Activated naive CD8-positive, alpha-beta T cell (primary cell): ENCODE measurements at regions not wholly inside any gene's neighbourhood (a gene's known extent, or its start where the extent isn't known, plus 50 kb on each side); places are given as distances from the start of the nearest gene placed in this dataset.

ENCODE experiments used
- H3K27ac Mint-ChIP-seq: one replicate; pipeline ENCODE4 v1.8.0; 2021; ENCODE audit warnings: mixed read lengths
- H3K27me3 Mint-ChIP-seq: one replicate; pipeline ENCODE4 v1.8.0; 2021; ENCODE audit warnings: mixed read lengths
- H3K36me3 Mint-ChIP-seq: one replicate; pipeline ENCODE4 v1.8.0; 2021; ENCODE audit warnings: mixed read lengths
- H3K4me1 Mint-ChIP-seq: one replicate; pipeline ENCODE4 v1.8.0; 2021; ENCODE audit warnings: low read depth, mixed read lengths
- H3K4me3 Mint-ChIP-seq: one replicate; pipeline ENCODE4 v1.8.0; 2021; ENCODE audit warnings: mild to moderate bottlenecking, mixed read lengths
- H3K9me3 Mint-ChIP-seq: one replicate; pipeline ENCODE4 v1.8.0; 2021; ENCODE audit warnings: low read depth, mixed read lengths

- Mint-ChIP-seq H3K4me3 (no peak overlapping the region), H3K27ac (no peak overlapping the region), H3K4me1 (no peaks in the 10 kb centered on the region), H3K27me3 (no peaks in the 10 kb centered on the region), H3K36me3 (no peaks in the 10 kb centered on the region), H3K9me3 (no peaks in the 10 kb centered on the region)
Measured at GRCh38 chr12:98423963-98424362, 91.4 kb upstream of the TMPO start.

GRCh38 chr12:98424726-98425401, 90.5 kb upstream of the TMPO start:
- no peaks in the 10 kb centered on the region for H3K4me1 Mint-ChIP-seq
- no peaks in the 10 kb centered on the region for H3K9me3 Mint-ChIP-seq
- H3K4me3 Mint-ChIP-seq = no peak overlapping the region
- H3K36me3 Mint-ChIP-seq = no peaks in the 10 kb centered on the region
- H3K27ac Mint-ChIP-seq = no peak overlapping the region
- H3K27me3 Mint-ChIP-seq = no peaks in the 10 kb centered on the region

GRCh38 chr12:98425859-98426258, 89.5 kb upstream of the TMPO start:
- H3K36me3 Mint-ChIP-seq = no peaks in the 10 kb centered on the region

GRCh38 chr12:98431089-98431488, 84.3 kb upstream of the TMPO start:
- no peak overlapping the region for H3K4me3 Mint-ChIP-seq
- H3K36me3 Mint-ChIP-seq = no peaks in the 10 kb centered on the region
- no peaks in the 10 kb centered on the region for H3K4me1 Mint-ChIP-seq
- peaks cover 12% of the 10 kb centered on the region for H3K9me3 Mint-ChIP-seq
- peaks cover 11% of the 10 kb centered on the region for H3K27me3 Mint-ChIP-seq
- no peak overlapping the region for H3K27ac Mint-ChIP-seq

More at GRCh38 chr12:98425859-98426258, 89.5 kb upstream of the TMPO start:
- H3K4me3 Mint-ChIP-seq = no peak overlapping the region
- H3K27me3 Mint-ChIP-seq = no peaks in the 10 kb centered on the region
- no peaks in the 10 kb centered on the region for H3K9me3 Mint-ChIP-seq
- no peak overlapping the region for H3K27ac Mint-ChIP-seq
- no peaks in the 10 kb centered on the region for H3K4me1 Mint-ChIP-seq

- Mint-ChIP-seq H3K4me3 (no peak overlapping the region), H3K4me1 (no peaks in the 10 kb centered on the region), H3K9me3 (peaks cover 12% of the 10 kb centered on the region), H3K27ac (no peak overlapping the region), H3K27me3 (peaks cover 29% of the 10 kb centered on the region), H3K36me3 (no peaks in the 10 kb centered on the region)
Measured at GRCh38 chr12:98437166-98437565, 78.2 kb upstream of the TMPO start.

GRCh38 chr12:98437806-98438595, 77.4 kb upstream of the TMPO start:
- H3K4me1 Mint-ChIP-seq = no peaks in the 10 kb centered on the region
- peaks cover 29% of the 10 kb centered on the region for H3K27me3 Mint-ChIP-seq
- H3K9me3 Mint-ChIP-seq = peaks cover 12% of the 10 kb centered on the region
- H3K36me3 Mint-ChIP-seq = no peaks in the 10 kb centered on the region
- H3K27ac Mint-ChIP-seq = no peak overlapping the region
- no peak overlapping the region for H3K4me3 Mint-ChIP-seq

- Mint-ChIP-seq H3K27me3 (peaks cover 29% of the 10 kb centered on the region), H3K4me1 (no peaks in the 10 kb centered on the region), H3K27ac (no peak overlapping the region), H3K36me3 (no peaks in the 10 kb centered on the region), H3K4me3 (no peak overlapping the region), H3K9me3 (peaks cover 12% of the 10 kb centered on the region)
Measured at GRCh38 chr12:98438656-98439230, 76.6 kb upstream of the TMPO start.

- Mint-ChIP-seq H3K27ac (no peak overlapping the region), H3K27me3 (peaks cover 29% of the 10 kb centered on the region), H3K4me1 (no peaks in the 10 kb centered on the region), H3K9me3 (peaks cover 11% of the 10 kb centered on the region), H3K36me3 (no peaks in the 10 kb centered on the region), H3K4me3 (no peak overlapping the region)
Measured at GRCh38 chr12:98439471-98439951, 75.9 kb upstream of the TMPO start.

- Mint-ChIP-seq H3K4me3 (no peak overlapping the region), H3K36me3 (no peaks in the 10 kb centered on the region), H3K9me3 (peaks cover 5% of the 10 kb centered on the region), H3K27ac (no peak overlapping the region), H3K27me3 (peaks cover 27% of the 10 kb centered on the region), H3K4me1 (no peaks in the 10 kb centered on the region)
Measured at GRCh38 chr12:98439981-98440581, 75.3 kb upstream of the TMPO start.

GRCh38 chr12:98446060-98446459, 69.3 kb upstream of the TMPO start:
- no peaks in the 10 kb centered on the region for H3K36me3 Mint-ChIP-seq
- H3K9me3 Mint-ChIP-seq = no peaks in the 10 kb centered on the region
- H3K27me3 Mint-ChIP-seq = peaks cover 7% of the 10 kb centered on the region
- H3K27ac Mint-ChIP-seq = no peak overlapping the region
- no peak overlapping the region for H3K4me3 Mint-ChIP-seq
- no peaks in the 10 kb centered on the region for H3K4me1 Mint-ChIP-seq

- peaks cover 7% of the 10 kb centered on the region for H3K27me3 Mint-ChIP-seq
Measured at GRCh38 chr12:98446682-98447081, 68.7 kb upstream of the TMPO start.

GRCh38 chr12:98449584-98449983, 65.8 kb upstream of the TMPO start:
- H3K4me3 Mint-ChIP-seq = no peak overlapping the region
- H3K4me1 Mint-ChIP-seq = peaks cover 1% of the 10 kb centered on the region
- no peaks in the 10 kb centered on the region for H3K36me3 Mint-ChIP-seq
- peaks cover 13% of the 10 kb centered on the region for H3K27me3 Mint-ChIP-seq
- no peak overlapping the region for H3K27ac Mint-ChIP-seq
- H3K9me3 Mint-ChIP-seq = no peaks in the 10 kb centered on the region

More at GRCh38 chr12:98446682-98447081, 68.7 kb upstream of the TMPO start:
- no peaks in the 10 kb centered on the region for H3K36me3 Mint-ChIP-seq
- no peak overlapping the region for H3K27ac Mint-ChIP-seq
- H3K4me1 Mint-ChIP-seq = no peaks in the 10 kb centered on the region
- no peak overlapping the region for H3K4me3 Mint-ChIP-seq
- no peaks in the 10 kb centered on the region for H3K9me3 Mint-ChIP-seq

GRCh38 chr12:98453070-98453469, 62.3 kb upstream of the TMPO start:
- H3K4me1 Mint-ChIP-seq = peaks cover 1% of the 10 kb centered on the region
- peaks cover 25% of the 10 kb centered on the region for H3K27me3 Mint-ChIP-seq
- H3K4me3 Mint-ChIP-seq = no peak overlapping the region
- H3K27ac Mint-ChIP-seq = no peak overlapping the region
- no peaks in the 10 kb centered on the region for H3K9me3 Mint-ChIP-seq
- H3K36me3 Mint-ChIP-seq = no peaks in the 10 kb centered on the region

GRCh38 chr12:98453492-98453891, 61.9 kb upstream of the TMPO start:
- H3K9me3 Mint-ChIP-seq = no peaks in the 10 kb centered on the region
- H3K36me3 Mint-ChIP-seq = no peaks in the 10 kb centered on the region
- H3K4me3 Mint-ChIP-seq = no peak overlapping the region
- H3K4me1 Mint-ChIP-seq = peaks cover 1% of the 10 kb centered on the region
- no peak overlapping the region for H3K27ac Mint-ChIP-seq
- peaks cover 23% of the 10 kb centered on the region for H3K27me3 Mint-ChIP-seq

GRCh38 chr12:98456041-98456440, 59.3 kb upstream of the TMPO start:
- peak overlapping the region; percentile 74 for H3K4me3 Mint-ChIP-seq
- H3K27ac Mint-ChIP-seq = no peak overlapping the region
- peaks cover 20% of the 10 kb centered on the region for H3K27me3 Mint-ChIP-seq
- H3K9me3 Mint-ChIP-seq = no peaks in the 10 kb centered on the region
- H3K36me3 Mint-ChIP-seq = no peaks in the 10 kb centered on the region
- peaks cover 1% of the 10 kb centered on the region for H3K4me1 Mint-ChIP-seq
